Urinary bladder (tissue), 3 donors: ENCODE measurements at regions not wholly inside any gene's neighbourhood (a gene's known extent, or its start where the extent isn't known, plus 50 kb on each side); places are given as distances from the start of the nearest gene placed in this dataset.
A peak's percentile ranks its signal among the peaks of the same experiment; 100 is the strongest.
"Not testable (repeated sequence)": the region's sequence is repeated elsewhere in the genome, so short reads cannot be mapped to it uniquely, and the experiment has no call there.

ENCODE experiments used
- DNase-seq: peaks from one replicate; pipeline ENCODE4 v3.0.0-alpha.2; 2015; ENCODE audit errors: extremely low spot score
- H3K27ac ChIP-seq: one replicate; pipeline ENCODE4 v1.5.1; 2013; ENCODE audit warnings: low read depth, mild to moderate bottlenecking, moderate library complexity
- H3K36me3 ChIP-seq: one replicate; pipeline ENCODE4 v1.6.1; 2013; ENCODE audit warnings: mild to moderate bottlenecking, moderate library complexity; ENCODE audit not compliant: insufficient read depth
- H3K4me1 ChIP-seq: one replicate; pipeline ENCODE4 v1.6.1; 2013; ENCODE audit warnings: mild to moderate bottlenecking, moderate library complexity; ENCODE audit not compliant: insufficient read depth
- H3K4me3 ChIP-seq: one replicate; pipeline ENCODE4 v1.5.1; 2013; ENCODE audit warnings: low read depth, low read length
- WGBS: extraction: QIAGEN DNeasy Blood & Tissue Kit; methylation state at CpG from one replicate; pipeline ENCODE4 v1.1.7; 2013; 5-methylcytosine and 5-hydroxymethylcytosine counted together
- donor health status: healthy with polysubstance abuse.
- donor health status: healthy.

DNA sequence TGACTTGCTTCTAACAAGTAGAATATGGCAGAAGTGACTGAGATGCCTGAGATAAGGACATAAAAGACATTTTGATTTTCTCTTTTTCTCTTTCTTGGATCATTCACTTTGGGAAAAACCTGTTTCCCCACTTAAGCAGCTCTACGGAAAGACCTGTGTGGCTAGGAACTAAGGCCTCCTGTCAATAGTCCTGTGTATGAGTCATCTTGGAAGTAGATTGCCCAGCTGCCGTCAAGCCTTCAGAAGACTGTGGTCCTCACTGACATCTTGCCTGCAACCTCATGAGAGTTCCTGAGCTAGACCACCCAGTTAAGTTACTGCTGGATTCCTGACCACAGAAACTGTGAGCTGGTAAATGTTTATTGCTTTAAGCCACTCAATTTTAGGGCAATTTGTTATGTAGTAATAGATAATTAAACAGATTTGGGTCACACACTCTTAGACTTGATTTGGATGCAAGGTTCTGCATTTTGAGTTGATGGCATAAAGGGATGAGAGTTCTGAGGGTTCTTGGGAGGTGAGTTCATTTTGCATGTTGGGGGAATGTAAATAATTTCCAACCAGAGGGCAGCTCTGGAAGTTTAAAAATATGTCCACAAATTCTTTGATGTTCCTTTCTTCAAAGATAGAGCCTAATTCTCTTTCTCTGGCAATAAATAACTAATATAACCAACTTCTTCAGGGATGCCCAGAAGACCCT, 229.2 kb downstream of the SQOR start:
- Histone ChIP-seq H3K36me3 (no peaks in the 10 kb centered on the region), H3K4me3 (no peak overlapping the region), H3K4me1 (no peaks in the 10 kb centered on the region), H3K27ac (no peak overlapping the region)
- DNase-seq, result no peak
- 82% methylated on average over 2 of the region's 2 CpGs for WGBS

DNA sequence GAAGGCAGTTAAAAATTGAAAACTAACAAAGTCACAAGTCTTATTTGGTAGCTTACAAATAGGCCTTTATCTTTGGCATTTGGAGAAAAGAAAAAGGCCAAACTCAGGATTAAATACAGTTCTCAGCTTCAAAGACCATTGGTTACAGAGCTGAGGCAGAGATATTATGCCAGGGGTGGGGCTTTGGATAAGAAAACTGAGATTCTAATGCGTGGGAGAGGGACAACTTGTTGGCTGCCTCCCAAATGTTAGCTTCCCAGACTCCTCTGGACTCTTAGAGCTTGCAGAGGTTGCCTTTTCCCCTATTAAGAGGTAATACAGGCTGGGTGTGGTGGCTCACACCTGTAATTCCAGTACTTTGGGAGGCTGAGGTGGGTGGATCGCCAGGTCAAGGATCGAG, 231.8 kb downstream of the SQOR start:
- Histone ChIP-seq H3K27ac (no peak overlapping the region), H3K4me3 (no peak overlapping the region), H3K4me1 (no peaks in the 10 kb centered on the region), H3K36me3 (no peaks in the 10 kb centered on the region)
- 72% methylated on average over 3 of the region's 3 CpGs for WGBS
- no peak for DNase-seq

DNA sequence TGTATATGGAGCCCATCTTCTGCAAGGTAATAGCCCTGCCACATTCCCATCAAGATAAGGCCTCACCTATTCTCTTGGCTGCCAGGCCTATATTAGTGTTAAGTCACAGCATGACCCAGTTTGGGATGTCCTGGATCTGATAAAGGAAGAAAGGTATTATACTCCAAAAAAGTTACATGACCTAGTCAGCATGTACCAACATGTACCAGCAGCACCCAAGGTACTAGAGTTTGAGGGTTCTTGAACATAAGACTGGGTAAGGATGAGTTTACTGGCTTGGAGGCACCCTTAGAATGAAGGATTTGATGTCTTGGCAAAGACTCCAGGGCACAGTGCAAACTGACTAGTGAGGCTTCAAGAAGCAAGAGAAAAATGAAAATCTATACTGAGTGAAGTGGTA, 232.5 kb downstream of the SQOR start:
- DNase-seq, result no peak
- no peak overlapping the region for H3K27ac ChIP-seq
- no peak overlapping the region for H3K4me3 ChIP-seq
- H3K4me1 ChIP-seq, result no peaks in the 10 kb centered on the region
- H3K36me3 ChIP-seq, result no peaks in the 10 kb centered on the region

DNA sequence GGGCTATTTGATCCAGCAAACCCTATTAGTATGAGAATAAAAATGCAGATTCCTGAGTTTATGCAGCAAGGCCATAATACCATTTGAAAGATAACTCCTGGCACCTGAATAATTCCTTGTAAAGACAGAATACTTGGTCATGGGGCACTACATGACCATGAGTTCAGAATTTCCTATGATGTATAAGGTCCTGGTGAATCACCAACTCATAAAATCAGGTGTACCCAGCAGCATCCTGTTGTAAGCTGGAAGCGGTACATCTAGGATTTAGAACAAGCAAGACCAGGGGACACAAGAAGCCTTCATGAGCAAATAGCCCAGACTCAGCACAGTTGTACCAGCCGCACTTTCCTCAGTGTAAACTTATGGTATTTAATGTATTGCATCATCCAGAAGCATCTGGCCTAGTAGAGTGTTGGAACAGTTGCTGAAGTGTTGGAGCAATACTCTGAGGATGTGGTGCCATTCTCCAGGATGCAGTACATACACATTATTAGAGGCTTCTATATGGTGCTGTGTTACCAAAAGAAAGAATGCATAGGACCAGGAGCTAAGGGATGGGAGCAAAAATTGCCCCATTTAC, 233.4 kb downstream of the SQOR start:
- no peaks in the 10 kb centered on the region for H3K4me1 ChIP-seq
- no peaks in the 10 kb centered on the region for H3K36me3 ChIP-seq
- no peak overlapping the region for H3K4me3 ChIP-seq
- H3K27ac ChIP-seq, result no peak overlapping the region
- no peak for DNase-seq
- WGBS, result 93% methylated on average over 2 of the region's 2 CpGs

DNA sequence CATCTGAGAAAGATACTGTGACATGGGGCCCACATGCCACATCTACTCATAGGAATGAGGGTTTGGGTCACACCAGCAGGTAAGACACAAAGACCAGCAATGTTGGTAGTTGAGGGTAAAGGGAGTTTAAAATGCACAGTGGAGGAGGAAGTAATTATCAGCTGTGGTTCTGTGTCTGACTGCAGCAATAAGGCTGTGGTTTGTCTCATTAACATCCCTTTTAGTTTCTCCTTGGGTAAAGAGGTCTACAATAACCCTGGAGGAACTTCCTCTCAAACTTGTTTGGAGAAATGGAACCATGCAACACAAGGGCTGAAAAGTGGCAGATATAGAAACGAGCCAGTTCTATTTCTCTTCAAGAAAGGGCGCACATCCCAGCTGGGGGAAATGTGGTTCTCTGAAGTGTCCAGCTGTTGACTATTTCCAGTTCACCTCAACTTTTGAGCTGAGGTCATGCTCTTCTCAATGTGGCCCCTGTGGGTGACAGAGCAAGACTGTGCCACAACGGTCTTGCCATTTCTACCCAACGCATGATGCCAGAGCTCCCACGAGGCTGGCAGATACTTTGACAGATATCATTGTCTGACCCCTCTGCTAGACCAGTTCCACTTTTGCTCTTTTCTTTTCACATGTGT, 234.3 kb downstream of the SQOR start:
- Histone ChIP-seq H3K27ac (no peak overlapping the region), H3K4me1 (no peaks in the 10 kb centered on the region), H3K36me3 (no peaks in the 10 kb centered on the region), H3K4me3 (no peak overlapping the region)
- no peak for DNase-seq
- WGBS, result 87% methylated on average over 5 of the region's 5 CpGs

DNA sequence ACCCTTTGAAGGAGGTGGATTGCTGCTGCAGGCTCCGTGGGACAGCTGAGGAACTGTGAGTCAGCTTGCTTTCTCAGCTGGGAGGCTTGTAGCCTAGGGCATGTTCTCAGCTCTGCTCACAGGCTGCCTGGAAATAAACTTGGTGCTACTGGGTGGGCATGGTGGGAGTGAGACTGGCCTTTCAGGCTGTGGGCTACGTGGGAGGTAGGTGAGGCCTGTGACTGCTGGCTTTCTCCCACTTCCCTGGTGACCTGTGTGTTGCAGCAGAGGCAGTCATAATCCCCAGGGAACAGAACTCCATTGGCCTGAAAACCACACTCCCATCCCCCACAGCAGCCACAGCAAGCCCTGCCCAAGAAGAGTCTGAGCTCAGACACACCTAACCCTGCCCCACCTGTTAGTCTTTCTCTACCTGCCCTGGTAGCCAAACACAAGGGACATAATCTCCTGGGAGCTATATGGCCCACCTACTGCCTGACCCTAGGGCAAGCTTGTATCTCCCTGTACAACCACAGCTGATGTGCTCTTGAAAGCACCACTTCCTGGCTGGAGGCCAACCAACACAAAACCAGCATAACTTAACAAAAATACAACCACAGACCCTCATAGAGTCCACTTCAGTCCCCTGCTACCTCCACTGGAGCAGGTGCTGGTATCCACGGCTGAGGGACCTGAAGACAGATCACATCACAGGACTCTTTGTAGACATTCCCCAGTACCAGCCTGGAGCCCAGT, 236.5 kb downstream of the SQOR start:
- Histone ChIP-seq H3K36me3 (no peaks in the 10 kb centered on the region), H3K4me1 (no peaks in the 10 kb centered on the region), H3K4me3 (no peak overlapping the region), H3K27ac (no peak overlapping the region)
- 77% methylated on average over 3 of the region's 3 CpGs for WGBS
- DNase-seq, result no peak

DNA sequence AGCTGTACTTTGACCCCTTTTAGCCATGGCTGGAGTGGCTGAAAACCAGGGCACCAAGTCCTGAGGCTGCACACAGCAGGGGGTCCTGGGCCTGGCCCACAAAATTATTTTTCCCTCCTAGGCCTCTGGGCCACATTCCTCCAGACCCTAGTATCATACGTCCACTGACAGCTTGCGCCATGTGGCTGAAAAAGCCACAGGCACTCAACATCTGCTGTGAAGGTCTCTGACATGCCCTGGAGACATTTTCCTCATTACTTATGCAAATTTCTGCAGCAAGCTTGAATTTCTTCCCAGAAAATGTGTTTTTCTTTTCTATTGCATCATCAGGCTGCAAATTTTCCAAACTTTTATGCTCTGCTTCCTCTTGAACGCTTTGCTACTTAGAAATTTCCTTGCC, 239.0 kb downstream of the SQOR start:
- WGBS, result 79% methylated on average over 3 of the region's 3 CpGs
- DNase-seq, result no peak
- H3K36me3 ChIP-seq, result no peaks in the 10 kb centered on the region

GRCh38 chr15:45874566-45874965, 239.7 kb downstream of the SQOR start:
- not testable (repeated sequence) for H3K27ac ChIP-seq, H3K4me3 ChIP-seq, H3K4me1 ChIP-seq, H3K36me3 ChIP-seq, DNase-seq
- WGBS, result 85% methylated on average over 2 of the region's 2 CpGs

More for the DNA sequence above, 239.0 kb downstream of the SQOR start:
- no peak overlapping the region for H3K4me3 ChIP-seq
- H3K4me1 ChIP-seq, result no peaks in the 10 kb centered on the region
- no peak overlapping the region for H3K27ac ChIP-seq

DNA sequence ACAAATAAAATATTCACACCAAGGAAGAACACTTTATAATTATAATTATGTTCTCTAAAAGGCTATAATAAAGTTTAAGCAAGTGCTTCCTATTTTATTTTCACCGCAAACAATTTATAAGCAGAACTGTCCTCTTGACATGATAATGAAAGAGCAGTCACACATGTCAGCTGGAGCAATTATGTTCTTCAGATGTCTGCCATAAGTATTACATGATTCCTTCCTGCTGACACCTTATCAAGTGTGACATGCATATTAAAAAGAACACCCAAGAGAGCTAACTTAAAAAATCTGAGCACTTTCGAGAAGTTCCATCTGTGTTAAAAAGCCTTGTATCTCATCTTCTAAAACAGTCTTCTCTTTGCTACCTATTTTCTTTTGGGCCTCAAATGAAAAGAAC, 249.5 kb downstream of the SQOR start:
- Histone ChIP-seq H3K27ac (no peak overlapping the region), H3K4me1 (no peaks in the 10 kb centered on the region), H3K4me3 (no peak overlapping the region), H3K36me3 (no peaks in the 10 kb centered on the region)
- no peak for DNase-seq
- whole genome bisulfite sequencing, result 89% methylated on average over 2 of the region's 2 CpGs

DNA sequence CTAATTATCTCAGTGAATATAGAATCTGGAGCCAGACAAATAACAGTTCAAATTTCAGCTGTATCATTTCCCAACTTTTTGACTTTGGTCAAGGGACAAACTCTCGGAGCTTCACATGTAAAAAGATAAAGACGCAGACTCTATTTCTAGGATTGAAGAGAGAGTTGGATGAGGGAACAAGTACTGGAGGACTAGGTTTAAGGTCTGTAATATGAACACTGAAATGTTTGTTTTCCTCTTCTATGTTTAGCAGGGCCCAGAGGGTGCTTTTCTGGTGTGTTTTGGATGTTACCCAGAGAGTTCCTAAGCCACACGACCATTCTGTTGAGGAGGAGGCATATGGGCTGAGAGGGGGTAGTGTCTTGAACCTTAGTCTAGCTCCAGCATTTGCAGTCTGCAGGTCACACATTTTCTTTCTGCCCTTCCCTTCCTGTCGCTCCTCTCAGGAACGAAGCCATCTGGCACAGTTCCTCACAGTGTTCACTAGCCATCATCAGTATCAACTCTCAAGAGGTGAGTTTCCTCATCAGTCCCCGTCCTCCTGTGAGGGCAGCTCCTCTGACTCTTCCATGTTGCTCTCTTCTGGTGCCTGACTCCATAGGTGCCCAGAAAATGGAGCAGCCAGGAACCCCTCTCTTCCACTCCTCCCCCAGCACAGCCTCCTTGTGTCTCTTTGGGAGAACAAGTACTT, 250.1 kb downstream of the SQOR start:
- no peaks in the 10 kb centered on the region for H3K4me1 ChIP-seq
- no peak for DNase-seq
- H3K27ac ChIP-seq, result no peak overlapping the region
- 66% methylated on average over 6 of the region's 6 CpGs for WGBS
- H3K36me3 ChIP-seq, result no peaks in the 10 kb centered on the region
- no peak overlapping the region for H3K4me3 ChIP-seq

DNA sequence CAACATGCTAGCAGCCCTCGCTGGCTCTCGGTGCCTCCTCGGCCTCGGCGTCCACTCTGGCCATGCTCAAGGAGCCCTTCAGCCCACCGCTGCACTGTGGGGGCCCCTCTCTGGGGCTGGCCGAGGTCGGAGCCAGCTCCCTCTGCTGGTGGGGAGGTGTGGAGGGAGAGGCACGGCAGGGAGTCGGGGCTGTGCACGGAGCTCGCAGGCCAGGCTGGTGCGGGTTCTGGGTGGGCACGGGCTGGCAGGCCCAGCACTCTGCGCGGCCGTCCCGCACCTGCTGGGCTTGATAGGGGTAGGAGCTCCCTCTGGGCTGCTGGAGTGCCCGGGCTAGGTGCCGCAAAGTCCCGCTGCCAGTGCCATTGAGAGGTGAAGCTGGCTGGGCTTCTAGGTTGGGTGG, 251.0 kb downstream of the SQOR start:
- Histone ChIP-seq H3K36me3 (no peaks in the 10 kb centered on the region), H3K4me1 (no peaks in the 10 kb centered on the region)
- 95% methylated on average over 21 of the region's 21 CpGs for WGBS

GRCh38 chr15:45891766-45892165, 256.9 kb downstream of the SQOR start:
- H3K27ac ChIP-seq, result no peak overlapping the region
- no peaks in the 10 kb centered on the region for H3K4me1 ChIP-seq
- 22% methylated on average over 2 of the region's 2 CpGs for WGBS
- peak; percentile 68 for DNase-seq
- H3K36me3 ChIP-seq, result no peaks in the 10 kb centered on the region
- H3K4me3 ChIP-seq, result no peak overlapping the region

More for the DNA sequence above, 251.0 kb downstream of the SQOR start:
- no peak overlapping the region for H3K4me3 ChIP-seq
- no peak for DNase-seq
- no peak overlapping the region for H3K27ac ChIP-seq

- no peak for DNase-seq
- no peak overlapping the region for H3K4me3 ChIP-seq
- no peak overlapping the region for H3K27ac ChIP-seq
Observed at GRCh38 chr15:45892182-45892581, 257.4 kb downstream of the SQOR start.

More at GRCh38 chr15:45892182-45892581, 257.4 kb downstream of the SQOR start:
- no peaks in the 10 kb centered on the region for H3K36me3 ChIP-seq
- H3K4me1 ChIP-seq, result no peaks in the 10 kb centered on the region
- WGBS, result 42% methylated on average over 3 of the region's 3 CpGs
